Fibroblast of lung (primary cell): ENCODE measurements at regions not wholly inside any gene's neighbourhood (a gene's known extent, or its start where the extent isn't known, plus 50 kb on each side); places are given as distances from the start of the nearest gene placed in this dataset.

Experiments
- DNase-seq, 2 donors: peaks; one replicate each; pipeline versions ENCODE4 v3.0.0 to v3.0.0-alpha.2; 2010; ENCODE audit warnings: low read depth in 2 of 2
- H2AFZ ChIP-seq: 2 replicates; pipeline ENCODE4 v1.5.1; 2012; ENCODE audit warnings: low read length, control low read depth, inconsistent platforms
- H3K27ac ChIP-seq: 2 replicates; pipeline ENCODE4 v1.5.1; 2011; ENCODE audit warnings: low read length, control low read depth; ENCODE audit not compliant: insufficient read depth
- H3K27me3 ChIP-seq: 2 replicates; pipeline ENCODE4 v1.5.1; 2011; ENCODE audit warnings: mild to moderate bottlenecking, low read length; ENCODE audit not compliant: control insufficient read depth, insufficient read depth
- H3K36me3 ChIP-seq: 2 replicates; pipeline ENCODE4 v1.5.1; 2011; ENCODE audit warnings: low read length; ENCODE audit not compliant: control insufficient read depth, insufficient read depth
- H3K4me1 ChIP-seq: 2 replicates; pipeline ENCODE4 v1.5.1; 2011; ENCODE audit warnings: low read length; ENCODE audit not compliant: control insufficient read depth, insufficient read depth; ENCODE audit errors: extremely low read depth
- H3K4me2 ChIP-seq: 2 replicates; pipeline ENCODE4 v1.5.1; 2011; ENCODE audit warnings: low read length, control low read depth; ENCODE audit not compliant: insufficient read depth; ENCODE audit errors: extremely low read depth
- H3K4me3 ChIP-seq, 4 experiments: fragments of 200-600 bp in 1 of 4; sonication (generic) in 1 of 4; replicated peaks in 1 of 4; 2 replicates each; pipeline ENCODE4 v1.5.1; 2011 to 2016; ENCODE audit warnings: low read length in 4 of 4, low read depth in 3 of 4, mild to moderate bottlenecking in 3 of 4, control low read depth in 2 of 4, inconsistent platforms in 1 of 4, mixed read lengths in 1 of 4; ENCODE audit not compliant: insufficient read depth in 1 of 4; ENCODE audit errors: control extremely low read depth in 1 of 4
- H3K79me2 ChIP-seq: 2 replicates; pipeline ENCODE4 v1.5.1; 2012; ENCODE audit warnings: mild to moderate bottlenecking, low read length, inconsistent platforms; ENCODE audit not compliant: control insufficient read depth, insufficient read depth
- H3K9ac ChIP-seq: 2 replicates; pipeline ENCODE4 v1.5.1; 2011; ENCODE audit warnings: mild to moderate bottlenecking, low read length, control low read depth; ENCODE audit not compliant: insufficient read depth
- H3K9me3 ChIP-seq: 2 replicates; pipeline ENCODE4 v1.5.1; 2012; ENCODE audit warnings: low read depth, low read length; ENCODE audit not compliant: control insufficient read depth, insufficient read depth
- H4K20me1 ChIP-seq: 2 replicates; pipeline ENCODE4 v1.5.1; 2011; ENCODE audit warnings: low read length; ENCODE audit not compliant: control insufficient read depth, insufficient read depth; ENCODE audit errors: extremely low read depth
- CTCF ChIP-seq, 2 donors: IDR thresholded peaks in 1 of 2; conservative IDR thresholded peaks in 1 of 2; 1 replicate in 1 of 2; 2 replicates in 1 of 2; pipeline ENCODE4 v1.5.1; 2011 to 2012; ENCODE audit warnings: low read length in 2 of 2, control low read depth in 1 of 2, inconsistent platforms in 1 of 2, low read depth in 1 of 2, mild to moderate bottlenecking in 1 of 2
- EZH2 ChIP-seq: IDR thresholded peaks from 2 replicates; pipeline ENCODE4 v1.5.1; 2012; ENCODE audit warnings: low read length, control low read depth, mild to moderate bottlenecking; ENCODE audit errors: missing control alignments

GRCh38 chr2:59034837-59035236, 793.7 kb upstream of the FANCL start:
- H3K4me1 ChIP-seq, result no peaks in the 10 kb centered on the region
- H3K4me2 ChIP-seq, result no peak overlapping the region
- H3K79me2 ChIP-seq, result no peaks in the 10 kb centered on the region
- no peak for TF ChIP-seq EZH2
- no peak for TF ChIP-seq CTCF (conservative IDR thresholded peaks at IDR 0.05 in 1 of 2, IDR thresholded peaks at IDR 0.05 in 1 of 2; ENCODE audit: low read depth in 1 of 2, low read length in 2 of 2)
- no peaks in the 10 kb centered on the region for H4K20me1 ChIP-seq
- no peak overlapping the region for H3K4me3 ChIP-seq
- no peak overlapping the region for H3K27ac ChIP-seq
- peak in 1 of 2 donors; percentile 1 for DNase-seq
- H2AFZ ChIP-seq, result no peak overlapping the region
- no peaks in the 10 kb centered on the region for H3K27me3 ChIP-seq
- H3K9me3 ChIP-seq, result no peaks in the 10 kb centered on the region
- H3K36me3 ChIP-seq, result no peaks in the 10 kb centered on the region
- no peak overlapping the region for H3K9ac ChIP-seq

GRCh38 chr2:59034106-59034505, 793.0 kb upstream of the FANCL start:
- H3K4me1 ChIP-seq, result no peaks in the 10 kb centered on the region
- TF ChIP-seq EZH2, result no peak
- TF ChIP-seq CTCF (conservative IDR thresholded peaks at IDR 0.05 in 1 of 2, IDR thresholded peaks at IDR 0.05 in 1 of 2; ENCODE audit: low read depth in 1 of 2, low read length in 2 of 2), result no peak
- H3K9me3 ChIP-seq, result no peaks in the 10 kb centered on the region
- no peak overlapping the region for H3K27ac ChIP-seq
- H3K4me2 ChIP-seq, result no peak overlapping the region
- H3K4me3 ChIP-seq, result no peak overlapping the region
- H3K36me3 ChIP-seq, result no peaks in the 10 kb centered on the region
- H2AFZ ChIP-seq, result no peak overlapping the region
- no peaks in the 10 kb centered on the region for H3K27me3 ChIP-seq
- no peak overlapping the region for H3K9ac ChIP-seq
- H3K79me2 ChIP-seq, result no peaks in the 10 kb centered on the region
- DNase-seq, result no peak
- no peaks in the 10 kb centered on the region for H4K20me1 ChIP-seq

- no peaks in the 10 kb centered on the region for H3K27me3 ChIP-seq
- H3K79me2 ChIP-seq, result no peaks in the 10 kb centered on the region
- H3K9ac ChIP-seq, result no peak overlapping the region
- no peak overlapping the region for H3K4me3 ChIP-seq
- H3K9me3 ChIP-seq, result no peaks in the 10 kb centered on the region
- no peaks in the 10 kb centered on the region for H4K20me1 ChIP-seq
- H3K4me1 ChIP-seq, result no peaks in the 10 kb centered on the region
- no peak overlapping the region for H2AFZ ChIP-seq
- H3K27ac ChIP-seq, result no peak overlapping the region
- TF ChIP-seq EZH2 (no peak), CTCF (conservative IDR thresholded peaks at IDR 0.05 in 1 of 2, IDR thresholded peaks at IDR 0.05 in 1 of 2; ENCODE audit: low read depth in 1 of 2, low read length in 2 of 2) (no peak)
- no peak overlapping the region for H3K4me2 ChIP-seq
- no peak for DNase-seq
- H3K36me3 ChIP-seq, result no peaks in the 10 kb centered on the region
Observed at GRCh38 chr2:59033661-59034060, 792.5 kb upstream of the FANCL start.
